MM.1S (cell line): ENCODE measurements at regions not wholly inside any gene's neighbourhood (a gene's known extent, or its start where the extent isn't known, plus 50 kb on each side); places are given as distances from the start of the nearest gene placed in this dataset.

Source experiments
- EZH2 ChIP-seq: fragments of 300-600 bp; sonication (generic); optimal IDR thresholded peaks from 2 replicates; pipeline ENCODE3; 2017; ENCODE audit warnings: low read depth, mild to moderate bottlenecking, antibody characterized with exemption, low read length, mixed read lengths
- TF ChIP-seq, protein P1 (sequence below): fragments of 300-600 bp; sonication (generic); IDR thresholded peaks from 2 replicates; pipeline ENCODE4 v1.5.1; 2016; ENCODE audit warnings: antibody characterized with exemption, low read length, mixed read lengths

DNA sequence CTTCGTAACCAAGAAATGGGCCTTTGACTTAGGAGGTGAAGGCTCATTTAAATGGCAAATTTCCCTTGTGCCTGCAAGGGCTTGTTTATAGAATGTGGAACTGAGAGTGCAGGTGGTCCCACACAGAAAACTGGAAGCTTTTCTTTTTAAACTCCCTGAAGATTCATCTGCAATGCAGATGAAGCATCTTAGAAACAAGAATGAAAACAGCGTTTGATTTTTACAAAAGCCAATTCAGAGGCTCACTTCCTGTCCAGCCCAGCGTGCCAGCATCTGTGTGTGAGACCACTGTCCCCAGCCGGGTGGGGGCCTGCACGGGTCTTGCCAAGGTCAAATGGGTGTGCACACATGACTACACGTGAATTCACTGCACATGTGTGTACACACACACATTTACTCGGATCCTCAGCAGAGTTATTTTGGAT, 94.7 kb downstream of the LINGO1 start:
- TF ChIP-seq EZH2 = no peak
- TF ChIP-seq, protein P1, sequence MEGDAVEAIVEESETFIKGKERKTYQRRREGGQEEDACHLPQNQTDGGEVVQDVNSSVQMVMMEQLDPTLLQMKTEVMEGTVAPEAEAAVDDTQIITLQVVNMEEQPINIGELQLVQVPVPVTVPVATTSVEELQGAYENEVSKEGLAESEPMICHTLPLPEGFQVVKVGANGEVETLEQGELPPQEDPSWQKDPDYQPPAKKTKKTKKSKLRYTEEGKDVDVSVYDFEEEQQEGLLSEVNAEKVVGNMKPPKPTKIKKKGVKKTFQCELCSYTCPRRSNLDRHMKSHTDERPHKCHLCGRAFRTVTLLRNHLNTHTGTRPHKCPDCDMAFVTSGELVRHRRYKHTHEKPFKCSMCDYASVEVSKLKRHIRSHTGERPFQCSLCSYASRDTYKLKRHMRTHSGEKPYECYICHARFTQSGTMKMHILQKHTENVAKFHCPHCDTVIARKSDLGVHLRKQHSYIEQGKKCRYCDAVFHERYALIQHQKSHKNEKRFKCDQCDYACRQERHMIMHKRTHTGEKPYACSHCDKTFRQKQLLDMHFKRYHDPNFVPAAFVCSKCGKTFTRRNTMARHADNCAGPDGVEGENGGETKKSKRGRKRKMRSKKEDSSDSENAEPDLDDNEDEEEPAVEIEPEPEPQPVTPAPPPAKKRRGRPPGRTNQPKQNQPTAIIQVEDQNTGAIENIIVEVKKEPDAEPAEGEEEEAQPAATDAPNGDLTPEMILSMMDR = no peak
